Smooth muscle cell (in vitro differentiated cells): ENCODE measurements at regions not wholly inside any gene's neighbourhood (a gene's known extent, or its start where the extent isn't known, plus 50 kb on each side); places are given as distances from the start of the nearest gene placed in this dataset.

ENCODE experiments used
- DNase-seq: peaks from one replicate; lab custom pipeline; 2025; ENCODE audit not compliant: unreplicated experiment; lab: John Stamatoyannopoulos, UW
- H2AFZ ChIP-seq: fragments of 200-600 bp; sonication (generic); 2 replicates; pipeline ENCODE4 v1.6.0; 2016; ENCODE audit warnings: antibody characterized with exemption, low read depth, mild to moderate bottlenecking
- H3F3A ChIP-seq: fragments of 200-600 bp; sonication (generic); 2 replicates; pipeline ENCODE4 v1.6.0; 2017; ENCODE audit warnings: antibody characterized with exemption, low read depth
- H3K27ac ChIP-seq: fragments of 200-600 bp; sonication (generic); 2 replicates; pipeline ENCODE4 v1.5.1; 2016; ENCODE audit warnings: low read depth, mild to moderate bottlenecking
- H3K27me3 ChIP-seq: fragments of 200-600 bp; sonication (generic); 2 replicates; pipeline ENCODE4 v1.6.1; 2016; ENCODE audit warnings: low read depth, mild to moderate bottlenecking
- H3K36me3 ChIP-seq: fragments of 200-600 bp; sonication (generic); 2 replicates; pipeline ENCODE4 v1.5.1; 2016; ENCODE audit warnings: low read depth
- H3K4me1 ChIP-seq: fragments of 200-600 bp; sonication (generic); 2 replicates; pipeline ENCODE4 v1.5.1; 2016; ENCODE audit warnings: low read depth
- H3K4me2 ChIP-seq: fragments of 200-600 bp; sonication (generic); 2 replicates; pipeline ENCODE4 v1.6.0; 2016; ENCODE audit warnings: mild to moderate bottlenecking
- H3K4me3 ChIP-seq: fragments of 200-600 bp; sonication (generic); 2 replicates; pipeline ENCODE4 v1.5.1; 2016; ENCODE audit warnings: mild to moderate bottlenecking
- H3K79me2 ChIP-seq: fragments of 200-600 bp; sonication (generic); 2 replicates; pipeline ENCODE4 v1.6.0; 2016; ENCODE audit warnings: low read depth, mild to moderate bottlenecking
- H3K9ac ChIP-seq: fragments of 200-600 bp; sonication (generic); 2 replicates; pipeline ENCODE4 v1.6.0; 2016; ENCODE audit warnings: low read depth
- H3K9me3 ChIP-seq: fragments of 200-600 bp; sonication (generic); replicated peaks from 2 replicates; pipeline ENCODE4 v1.5.1; 2016; ENCODE audit warnings: low read depth
- H4K20me1 ChIP-seq: fragments of 200-600 bp; sonication (generic); 2 replicates; pipeline ENCODE4 v1.6.0; 2016; ENCODE audit warnings: low read depth
- CTCF ChIP-seq: fragments of 200-600 bp; sonication (generic); IDR thresholded peaks from 2 replicates; pipeline ENCODE4 v1.5.1; 2017; ENCODE audit warnings: borderline replicate concordance, mild to moderate bottlenecking, antibody characterized with exemption; ENCODE audit not compliant: insufficient read depth, poor library complexity, severe bottlenecking
- WGBS: methylation state at CpG from one replicate; pipeline ENCODE4 v1.1.7; 2016; ENCODE audit warnings: low lambda C conversion rate; 5-methylcytosine and 5-hydroxymethylcytosine counted together

GRCh38 chr14:84404246-84404645 lies 1125.7 kb upstream of the FLRT2 start:
- no peaks in the 10 kb centered on the region for H3F3A ChIP-seq
- no peak overlapping the region for H3K9ac ChIP-seq
- H3K9me3 ChIP-seq: no peaks in the 10 kb centered on the region
- no peak overlapping the region for H3K4me2 ChIP-seq
- TF ChIP-seq CTCF: no peak
- H3K4me3 ChIP-seq: no peak overlapping the region
- H3K79me2 ChIP-seq: no peaks in the 10 kb centered on the region
- H3K27me3 ChIP-seq: no peaks in the 10 kb centered on the region
- no peak overlapping the region for H3K27ac ChIP-seq
- WGBS: 95% methylated on average over 3 of the region's 3 CpGs
- no peaks in the 10 kb centered on the region for H3K36me3 ChIP-seq
- DNase-seq: no peak
- no peaks in the 10 kb centered on the region for H4K20me1 ChIP-seq
- no peak overlapping the region for H2AFZ ChIP-seq
- H3K4me1 ChIP-seq: peaks cover 16% of the 10 kb centered on the region

- H3K4me1 ChIP-seq: peaks cover 5% of the 10 kb centered on the region
- H2AFZ ChIP-seq: no peak overlapping the region
- TF ChIP-seq CTCF: no peak
- no peaks in the 10 kb centered on the region for H3K9me3 ChIP-seq
- H3K27me3 ChIP-seq: no peaks in the 10 kb centered on the region
- H3K27ac ChIP-seq: no peak overlapping the region
- H3K9ac ChIP-seq: no peak overlapping the region
- H3F3A ChIP-seq: no peaks in the 10 kb centered on the region
- 81% methylated on average over 3 of the region's 3 CpGs for WGBS
- no peaks in the 10 kb centered on the region for H3K79me2 ChIP-seq
- no peak overlapping the region for H3K4me2 ChIP-seq
- no peak for DNase-seq
- no peak overlapping the region for H3K4me3 ChIP-seq
- H4K20me1 ChIP-seq: no peaks in the 10 kb centered on the region
- H3K36me3 ChIP-seq: no peaks in the 10 kb centered on the region
Observed at GRCh38 chr14:84409435-84409834, 1120.5 kb upstream of the FLRT2 start.

- no peaks in the 10 kb centered on the region for H3K4me1 ChIP-seq
- H3K79me2 ChIP-seq: no peaks in the 10 kb centered on the region
- H3K9me3 ChIP-seq: no peaks in the 10 kb centered on the region
- H2AFZ ChIP-seq: no peak overlapping the region
- no peak overlapping the region for H3K27ac ChIP-seq
- 87% methylated on average over 3 of the region's 3 CpGs for WGBS
- TF ChIP-seq CTCF: no peak
- H3K4me3 ChIP-seq: no peak overlapping the region
- no peak for DNase-seq
- no peak overlapping the region for H3K4me2 ChIP-seq
- H3K9ac ChIP-seq: no peak overlapping the region
- H4K20me1 ChIP-seq: no peaks in the 10 kb centered on the region
- no peaks in the 10 kb centered on the region for H3K36me3 ChIP-seq
- H3F3A ChIP-seq: no peaks in the 10 kb centered on the region
- no peaks in the 10 kb centered on the region for H3K27me3 ChIP-seq
Observed at GRCh38 chr14:84410344-84410743, 1119.6 kb upstream of the FLRT2 start.

- H3K36me3 ChIP-seq: no peaks in the 10 kb centered on the region
- WGBS: 78% methylated on average over 2 of the region's 2 CpGs
- no peaks in the 10 kb centered on the region for H4K20me1 ChIP-seq
- H3K4me2 ChIP-seq: no peak overlapping the region
- no peak overlapping the region for H3K9ac ChIP-seq
- no peaks in the 10 kb centered on the region for H3K4me1 ChIP-seq
- no peak for DNase-seq
- no peaks in the 10 kb centered on the region for H3K79me2 ChIP-seq
- no peak overlapping the region for H3K4me3 ChIP-seq
- H3F3A ChIP-seq: no peaks in the 10 kb centered on the region
- H2AFZ ChIP-seq: no peak overlapping the region
- no peak for TF ChIP-seq CTCF
- H3K9me3 ChIP-seq: no peaks in the 10 kb centered on the region
- H3K27ac ChIP-seq: no peak overlapping the region
- H3K27me3 ChIP-seq: no peaks in the 10 kb centered on the region
Observed at GRCh38 chr14:84420221-84420620, 1109.7 kb upstream of the FLRT2 start.
